GM19372 (cell line): ENCODE measurements at regions not wholly inside any gene's neighbourhood (a gene's known extent, or its start where the extent isn't known, plus 50 kb on each side); places are given as distances from the start of the nearest gene placed in this dataset.

Experiments
- ATAC-seq: cut with Tn5 transposase; IDR thresholded peaks from one replicate; pipeline ENCODE4 v1.9.1; 2021; ENCODE audit warnings: mild to moderate bottlenecking, low read depth, moderate library complexity; ENCODE audit not compliant: unreplicated experiment

DNA sequence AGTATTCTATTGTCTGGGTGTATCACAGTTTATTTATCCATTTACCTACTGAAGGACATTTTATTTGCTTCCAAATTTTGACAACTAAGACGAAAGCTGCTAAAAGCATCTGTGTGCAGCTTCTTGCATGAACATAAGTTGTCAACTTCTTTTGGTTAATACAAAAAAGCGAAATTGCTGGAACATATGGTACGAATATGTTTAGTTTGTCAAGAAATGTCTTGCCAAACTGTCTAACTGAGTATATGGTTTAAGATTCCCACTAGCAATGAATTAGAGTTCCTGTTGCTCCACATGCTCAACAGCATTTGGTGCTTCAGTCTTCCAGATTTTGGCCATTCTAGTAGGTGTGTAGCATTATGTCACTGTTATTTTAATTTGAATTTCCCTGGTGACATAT is 372.3 kb upstream of the NRXN1 start:
- no peak for ATAC-seq

DNA sequence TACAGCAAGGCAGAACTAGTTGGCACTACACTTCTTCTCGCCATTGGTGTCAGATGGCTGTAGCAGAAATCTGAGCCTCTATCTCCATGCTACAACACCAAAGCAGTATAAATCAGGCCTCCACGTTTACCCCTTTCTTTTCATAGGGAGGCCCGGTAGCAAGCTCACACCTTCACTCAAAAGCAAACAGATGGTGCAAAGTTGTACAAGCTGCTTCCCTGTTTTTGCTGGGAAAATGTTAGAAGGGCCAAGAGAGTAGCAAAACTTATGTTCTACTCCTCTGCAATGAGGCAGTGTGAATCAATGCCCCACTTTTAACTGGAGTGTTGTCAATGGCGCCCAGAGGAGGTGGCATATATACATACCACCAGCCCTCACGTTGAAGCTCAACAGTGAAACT is 369.6 kb upstream of the NRXN1 start:
- ATAC-seq: no peak

DNA sequence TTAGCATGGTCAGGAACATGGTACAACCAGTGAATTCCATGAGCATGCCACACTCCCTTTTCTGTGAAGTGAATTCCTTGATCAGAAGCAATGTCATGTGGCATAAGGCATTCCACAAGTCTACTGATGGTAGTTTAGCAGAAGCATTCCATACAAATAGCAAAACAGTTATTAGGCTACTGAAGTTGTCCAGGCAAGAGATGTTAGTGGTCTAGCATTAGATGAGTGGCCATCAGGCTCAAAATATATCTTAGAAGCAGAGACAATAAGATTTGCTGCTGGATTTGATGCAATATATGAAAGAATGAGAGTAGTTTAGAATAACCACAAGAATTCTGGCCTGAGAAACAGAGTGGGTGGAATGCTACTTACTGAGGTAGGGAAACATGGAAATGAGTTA is 355.3 kb upstream of the NRXN1 start:
- no peak for ATAC-seq

DNA sequence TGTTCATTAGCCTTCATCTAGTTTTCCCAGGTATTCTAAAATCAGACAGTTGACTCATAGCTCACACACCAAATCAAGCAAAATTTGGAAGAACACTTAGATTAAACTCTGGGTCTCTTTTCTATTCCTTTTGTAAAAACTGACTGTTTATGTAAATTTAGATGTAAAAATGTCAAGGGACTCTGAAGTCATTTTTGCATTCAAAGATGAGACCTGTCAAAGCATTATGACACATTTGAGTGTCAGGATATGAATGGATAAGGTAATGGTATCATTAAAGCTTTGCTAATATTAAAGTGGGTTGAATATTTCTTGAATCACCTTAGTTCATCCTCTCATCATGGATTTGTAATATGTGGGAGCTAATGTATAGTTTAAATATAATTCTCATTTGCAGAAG is 348.1 kb upstream of the NRXN1 start:
- ATAC-seq: no peak

DNA sequence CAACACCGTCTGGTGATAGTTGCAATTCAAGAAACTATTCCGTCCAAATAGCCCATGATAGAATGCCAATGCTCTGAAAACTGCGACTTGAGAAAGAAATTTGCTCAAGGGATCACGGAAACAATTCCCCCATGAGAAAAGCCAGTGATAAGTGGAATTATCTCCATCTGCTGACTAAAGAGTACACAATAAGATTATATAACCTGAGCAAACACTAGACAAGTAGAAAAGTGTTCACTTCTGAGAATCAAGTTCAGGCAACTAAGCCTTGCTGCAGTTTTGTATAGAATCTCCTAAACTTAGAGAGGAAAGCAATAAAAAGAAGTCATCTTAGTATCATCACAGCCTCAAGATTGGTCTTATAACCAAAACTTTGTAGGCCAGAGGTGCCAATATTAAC is 336.3 kb upstream of the NRXN1 start:
- no peak for ATAC-seq

DNA sequence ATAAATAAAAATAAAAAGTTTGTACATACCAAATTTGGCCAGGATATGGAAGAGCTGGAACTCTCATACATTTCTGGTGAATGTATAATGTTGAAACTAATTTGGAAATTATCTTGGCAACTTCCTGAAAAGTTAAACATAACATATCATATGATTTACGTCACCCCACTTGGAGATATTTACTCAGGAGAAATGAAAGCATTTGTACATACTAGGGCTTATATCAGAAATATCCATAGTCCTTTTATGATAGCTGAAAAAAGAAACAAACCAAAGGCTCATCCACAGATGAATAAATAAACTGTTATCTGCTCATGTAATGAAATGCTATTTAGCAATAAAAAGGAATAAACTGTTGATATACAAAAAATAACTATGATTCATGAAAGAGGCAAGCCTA is 318.2 kb upstream of the NRXN1 start:
- no peak for ATAC-seq

DNA sequence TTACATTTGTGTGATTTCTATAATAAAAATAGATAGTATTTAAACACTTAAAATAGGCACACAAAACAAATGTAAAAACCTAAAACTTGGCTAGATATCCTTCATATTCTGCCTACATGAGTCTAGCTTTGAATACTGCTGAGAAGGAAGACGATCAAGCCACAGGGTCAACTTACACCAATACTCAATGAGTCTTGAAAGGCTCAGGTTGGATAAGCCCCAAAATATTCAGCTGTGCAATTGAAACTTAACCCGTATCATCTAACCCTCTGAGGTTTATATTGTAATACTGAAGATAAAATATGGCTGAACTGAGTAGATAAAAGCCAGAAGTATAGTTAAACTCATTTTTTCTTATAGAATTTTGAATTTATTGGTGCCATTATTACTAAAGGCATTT is 313.0 kb upstream of the NRXN1 start:
- ATAC-seq: no peak

DNA sequence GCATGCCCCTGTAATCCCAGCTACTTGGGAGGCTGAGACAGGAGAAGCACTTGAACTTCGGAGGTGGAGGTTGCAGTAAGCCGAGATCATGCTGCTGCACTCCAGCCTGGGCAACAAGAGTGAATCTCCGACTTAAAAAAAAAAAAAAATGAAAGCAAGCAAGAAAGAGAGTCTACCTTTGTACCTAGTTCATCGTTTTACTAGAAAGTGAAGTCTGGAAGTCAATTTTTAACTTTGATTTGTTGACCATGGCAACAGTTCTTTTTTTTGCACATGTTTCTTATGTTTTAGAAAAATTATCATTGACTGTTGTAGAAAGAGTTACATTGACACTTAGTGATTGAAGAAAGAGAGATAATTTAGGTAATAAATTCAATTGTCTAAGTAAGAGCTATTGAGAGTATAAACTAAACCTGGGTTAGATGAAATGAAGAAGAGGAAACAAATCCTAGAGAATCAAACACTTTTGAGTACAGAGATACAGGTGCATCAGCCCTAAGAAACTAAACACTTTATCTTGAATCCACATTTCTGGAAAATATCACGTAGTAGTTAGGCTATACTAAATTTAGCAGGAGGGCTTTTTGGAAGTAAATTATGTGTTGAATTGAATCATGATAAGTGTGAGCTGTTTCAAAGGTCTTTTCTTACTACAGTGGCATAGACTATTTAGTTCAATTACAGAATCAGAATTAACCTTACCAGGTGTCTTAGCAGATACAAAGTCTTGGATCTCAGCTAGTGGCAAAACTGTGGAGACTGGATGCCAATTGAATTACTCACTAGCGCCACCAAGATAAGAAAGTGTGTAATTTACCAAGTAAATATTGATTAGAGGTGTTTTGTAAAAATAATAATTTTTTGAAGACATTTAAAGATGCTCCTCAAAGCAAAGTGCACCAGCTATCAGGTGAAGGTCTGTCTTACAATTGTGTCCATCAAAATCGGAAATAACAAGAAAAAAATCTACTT is 303.4 kb upstream of the NRXN1 start:
- no peak for ATAC-seq

DNA sequence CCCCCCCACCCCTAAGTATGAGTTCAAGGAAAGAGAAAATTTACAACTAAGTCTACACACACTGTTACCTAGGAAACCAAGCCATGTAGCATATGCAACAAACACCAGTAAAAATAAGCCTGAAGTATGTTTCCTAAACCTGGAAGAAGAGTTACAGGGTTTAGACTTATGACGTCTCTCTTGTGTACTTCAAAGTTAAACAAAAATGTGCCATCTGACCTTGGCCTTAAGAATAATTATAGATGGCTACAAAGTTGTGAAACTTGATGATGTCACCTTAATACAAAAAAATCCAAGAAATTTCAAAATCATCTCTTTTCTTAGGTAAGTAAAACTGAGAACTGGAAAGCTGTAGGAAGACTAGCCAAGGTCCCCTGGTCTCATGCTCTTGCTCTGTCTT is 297.6 kb upstream of the NRXN1 start:
- ATAC-seq: no peak

DNA sequence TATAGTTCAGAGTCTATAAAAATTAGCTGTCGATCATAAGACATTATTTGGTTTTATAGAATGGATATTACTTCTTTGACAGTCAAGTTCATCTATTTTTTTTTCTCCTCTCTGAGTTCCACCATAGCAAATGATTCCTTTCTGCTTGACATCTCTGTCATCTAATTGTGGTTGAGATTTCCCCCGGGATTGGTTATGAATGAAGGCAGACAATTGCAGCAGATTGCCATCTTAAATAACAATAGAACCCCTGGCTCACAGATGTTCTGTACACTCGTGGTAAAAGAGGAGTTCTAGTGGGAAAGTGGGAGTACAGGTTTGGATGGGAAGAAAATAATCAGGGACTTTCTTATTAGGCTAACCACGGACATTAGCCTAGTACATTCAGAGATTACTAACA is 292.1 kb upstream of the NRXN1 start:
- no peak for ATAC-seq

DNA sequence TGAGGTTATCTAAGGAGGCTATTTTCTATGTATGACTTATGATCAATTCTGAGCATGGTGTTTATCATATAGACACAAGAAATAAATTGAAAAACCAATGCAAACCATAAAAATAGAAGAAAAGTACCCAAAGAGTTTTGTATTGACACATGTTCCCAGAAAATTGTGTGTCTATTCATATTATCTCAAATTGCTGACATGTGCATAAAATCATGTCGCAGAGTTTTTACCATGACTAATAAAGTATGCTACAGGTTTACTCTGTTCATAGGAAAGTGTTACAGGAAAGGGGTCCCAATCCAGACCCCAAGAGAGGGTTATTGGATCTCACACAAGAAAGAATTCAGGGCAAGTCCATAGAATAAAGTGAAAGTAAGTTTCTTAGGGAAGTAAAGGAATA is 290.7 kb upstream of the NRXN1 start:
- no peak for ATAC-seq

DNA sequence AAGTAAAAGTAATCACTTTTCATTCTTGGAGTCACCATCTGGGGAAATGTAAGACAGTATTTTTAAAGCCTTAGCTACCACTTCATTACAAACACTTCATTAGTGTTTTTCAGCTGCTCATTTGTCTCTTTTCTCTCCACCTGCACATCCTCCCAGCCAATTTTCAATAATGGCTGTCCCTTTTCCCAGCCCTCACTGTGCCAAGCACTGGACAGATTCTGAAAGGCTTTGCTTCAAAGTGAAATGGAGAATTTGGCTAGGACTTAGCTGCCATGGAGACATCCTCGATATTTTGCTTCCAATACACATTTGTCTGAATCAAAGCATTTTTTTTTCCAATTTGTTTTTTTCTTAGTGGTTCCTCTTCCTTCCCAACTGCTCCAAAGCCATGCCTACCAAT is 272.4 kb upstream of the NRXN1 start:
- no peak for ATAC-seq

DNA sequence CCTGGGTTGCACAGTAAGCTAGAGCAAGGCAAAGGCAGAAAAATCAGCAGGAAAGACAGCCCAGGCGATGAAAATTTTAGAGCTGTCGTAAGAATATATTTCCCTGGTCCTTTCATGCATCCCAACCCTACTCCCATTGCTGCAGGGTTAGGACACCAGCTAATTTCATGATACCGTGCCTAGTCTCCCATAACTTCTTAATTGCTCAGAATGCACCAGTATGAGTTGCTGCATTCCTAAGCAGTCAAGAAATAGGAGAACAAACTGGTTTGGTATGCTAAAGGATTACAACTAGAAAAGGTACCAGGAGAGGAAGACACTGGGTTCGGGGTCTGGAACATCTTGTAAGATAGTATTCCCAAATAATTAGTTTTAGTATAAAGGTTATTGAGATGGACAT is 269.4 kb upstream of the NRXN1 start:
- no peak for ATAC-seq

DNA sequence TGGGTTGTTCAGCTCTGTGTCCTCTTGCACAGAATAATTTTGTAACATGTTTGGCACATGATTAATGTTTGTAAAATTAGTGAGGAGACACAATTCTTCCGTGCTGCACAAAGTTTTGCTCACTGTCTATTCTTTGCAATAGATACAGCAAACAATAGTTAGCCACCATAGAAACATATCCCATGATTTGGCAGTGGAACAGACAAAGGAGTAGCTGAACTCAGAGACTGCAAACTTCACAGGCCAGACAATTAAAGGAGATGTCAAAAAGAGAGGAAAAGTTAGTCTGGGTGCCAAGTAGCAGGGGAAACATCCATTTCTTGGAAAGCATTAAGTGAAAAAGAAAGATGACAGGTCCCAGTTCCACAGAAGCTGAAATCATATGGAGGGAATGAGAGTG is 267.4 kb upstream of the NRXN1 start:
- no peak for ATAC-seq

DNA sequence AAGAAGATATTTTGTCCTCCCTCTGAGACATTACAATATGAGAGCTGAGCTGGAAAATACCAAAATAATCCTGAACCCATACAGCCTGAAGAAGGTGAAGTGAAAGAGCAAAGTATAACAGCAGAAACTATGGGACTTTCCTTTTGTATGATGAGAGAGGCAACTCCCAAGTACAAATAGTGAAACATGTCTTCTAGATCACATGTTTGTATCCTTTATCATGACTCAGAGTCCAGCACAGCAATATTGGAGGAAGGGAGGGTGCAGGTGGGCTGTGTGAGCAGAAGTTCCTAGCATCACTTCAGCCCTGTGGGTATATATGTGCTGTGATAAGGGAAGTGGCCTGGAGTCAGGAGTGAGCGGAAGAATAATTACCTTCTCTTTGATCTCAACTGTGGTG is 265.6 kb upstream of the NRXN1 start:
- ATAC-seq: no peak

DNA sequence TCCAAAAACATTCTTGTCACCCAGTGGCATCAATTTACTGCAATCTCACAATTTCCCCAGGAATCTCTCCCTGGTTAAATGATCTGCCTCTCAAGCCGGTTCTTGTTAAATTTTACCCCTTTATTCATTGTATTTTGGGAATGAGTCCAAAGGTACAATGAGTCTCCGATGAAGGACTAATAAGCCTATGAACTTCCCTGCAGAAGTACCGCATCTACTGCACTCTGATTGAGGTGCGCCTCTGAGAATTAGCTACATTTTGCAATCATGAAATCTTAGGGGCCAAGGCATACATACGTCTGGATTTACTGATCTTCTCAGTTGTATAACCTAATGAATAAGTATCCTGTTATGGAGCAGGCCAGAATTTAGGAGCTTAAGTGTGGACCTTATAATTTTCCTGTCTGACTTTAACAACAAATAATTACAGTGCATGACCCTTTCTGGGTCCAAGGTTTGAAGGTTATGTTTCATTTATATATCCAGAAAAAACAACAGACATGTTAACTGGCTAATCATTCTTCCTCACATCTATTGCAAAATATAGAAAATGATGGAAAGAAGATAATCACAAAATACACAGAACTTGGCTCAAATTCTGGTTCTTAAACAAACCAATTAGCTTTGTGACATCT is 261.8 kb upstream of the NRXN1 start:
- ATAC-seq: no peak

DNA sequence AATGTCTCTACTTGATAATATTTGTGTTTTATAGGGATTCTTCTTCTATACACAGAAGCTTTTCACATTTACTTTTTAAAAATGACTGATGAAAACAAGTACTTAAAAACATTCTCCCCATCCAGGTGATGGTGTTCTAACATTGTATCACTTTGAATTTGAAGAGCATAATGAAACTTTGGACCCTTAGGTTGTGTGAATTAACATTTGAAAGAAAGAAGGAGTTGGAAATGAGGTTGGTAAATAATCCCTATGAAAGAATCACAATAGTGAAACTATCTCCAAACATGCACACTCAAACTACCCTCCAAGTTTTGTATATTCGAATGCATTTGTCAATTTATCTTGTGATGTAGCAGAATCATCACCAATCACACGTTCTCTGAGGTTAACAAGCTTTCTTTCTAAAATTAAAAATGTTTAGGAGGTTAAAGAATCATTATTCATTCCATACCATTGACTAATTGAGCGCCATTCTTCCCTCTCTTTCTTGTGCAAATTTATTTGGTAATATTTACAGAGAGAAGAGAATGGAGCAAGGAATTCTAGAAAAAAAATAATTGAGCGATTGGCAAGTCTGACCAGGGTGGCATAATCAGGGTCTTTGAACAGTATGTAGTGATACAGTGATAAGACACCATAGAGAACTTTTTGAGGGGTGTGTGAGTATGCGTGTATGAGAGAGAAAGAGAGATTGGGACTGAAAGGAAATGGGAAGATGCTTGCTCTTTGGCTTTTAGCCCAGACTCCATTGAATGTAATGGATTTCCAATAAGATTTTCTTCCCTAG is 260.0 kb upstream of the NRXN1 start:
- ATAC-seq: no peak

DNA sequence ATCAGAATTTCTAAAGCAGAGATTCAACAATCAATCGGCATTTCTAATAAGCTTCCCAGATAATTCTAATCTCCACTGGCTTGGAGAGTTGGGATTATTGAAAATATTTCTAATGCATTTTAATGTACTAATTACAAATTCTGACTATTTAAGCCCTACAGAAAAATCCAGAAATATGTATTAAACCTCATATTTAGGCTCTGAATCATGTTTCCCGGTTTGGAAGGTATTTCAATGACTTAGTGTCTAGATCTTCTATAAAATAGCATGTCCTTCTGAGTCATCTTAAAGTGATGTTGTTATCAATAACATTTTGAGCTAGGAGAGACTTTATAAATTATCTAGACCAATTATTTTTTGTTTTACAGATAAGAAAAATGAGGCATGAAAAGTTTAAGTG is 258.8 kb upstream of the NRXN1 start:
- ATAC-seq: no peak

DNA sequence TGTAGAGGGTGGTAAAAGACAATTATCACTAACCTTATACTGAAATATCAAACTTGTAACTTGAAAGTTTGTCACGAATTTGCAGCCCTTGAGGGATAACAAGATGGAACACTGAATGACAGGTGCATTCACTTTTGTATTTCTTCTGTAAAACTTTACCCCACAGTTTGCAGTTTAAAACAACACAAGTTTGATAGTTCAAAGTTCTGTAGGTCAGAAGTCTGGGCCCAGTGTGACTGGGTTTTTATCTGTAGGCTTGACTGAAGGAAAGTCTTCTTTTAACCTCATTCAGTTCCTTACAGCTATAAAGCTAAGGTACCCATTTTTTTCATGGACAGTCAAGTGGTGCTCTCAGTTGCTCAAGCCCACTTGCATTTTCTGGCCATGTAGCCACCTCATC is 257.1 kb upstream of the NRXN1 start:
- ATAC-seq: no peak

DNA sequence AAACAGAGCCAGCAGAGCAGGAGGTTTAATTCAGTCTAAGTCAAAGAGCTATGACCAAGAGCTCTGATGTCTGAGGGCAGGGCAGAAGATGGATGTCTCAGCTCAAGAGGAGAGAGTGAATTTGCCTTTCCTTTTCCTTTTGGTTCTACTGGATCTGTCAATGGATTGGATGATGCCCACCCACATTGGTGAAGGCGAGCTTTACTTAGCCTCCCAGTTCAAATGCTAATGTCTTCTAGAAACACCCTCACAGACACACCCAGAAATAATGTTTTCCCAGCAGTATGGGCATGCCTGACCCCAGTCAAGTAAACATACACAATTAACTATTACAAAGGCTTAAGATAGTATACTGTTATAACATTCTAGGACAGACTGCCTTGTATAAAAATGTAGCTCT is 236.3 kb upstream of the NRXN1 start:
- no peak for ATAC-seq

DNA sequence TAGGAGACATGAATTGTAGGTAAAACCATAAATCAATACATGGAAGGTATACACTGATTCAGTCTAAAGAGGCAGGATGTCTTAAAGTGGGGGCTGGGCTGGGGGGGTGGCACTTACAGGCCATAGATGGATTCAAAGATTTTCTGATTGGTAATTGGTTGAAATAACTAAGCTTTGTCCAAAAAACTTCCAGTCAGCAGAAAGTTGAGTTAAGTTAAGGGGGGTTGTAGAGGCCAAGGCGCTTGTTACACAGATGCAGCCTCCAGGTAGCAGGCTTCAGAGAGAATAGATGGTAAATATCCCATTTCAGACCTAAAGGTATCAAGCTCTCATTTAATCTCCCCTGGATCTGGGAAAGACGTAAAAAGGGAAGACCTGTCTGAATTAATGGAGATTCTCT is 233.6 kb upstream of the NRXN1 start:
- no peak for ATAC-seq
